Activated CD4-positive, alpha-beta T cell treated with anti-CD3 and anti-CD28 coated beads, Interleukin-2, Interleukin-6, amounts not matched to agents 100 ng/mL and 50 ng/mL, durations not matched to agents 16 hours and 8 hours (primary cell): ENCODE measurements at regions not wholly inside any gene's neighbourhood (a gene's known extent, or its start where the extent isn't known, plus 50 kb on each side); places are given as distances from the start of the nearest gene placed in this dataset.
"Not testable (repeated sequence)": the region's sequence is repeated elsewhere in the genome, so short reads cannot be mapped to it uniquely, and the experiment has no call there.

Experiments
- DNase-seq: peaks from one replicate; pipeline ENCODE4 v3.0.0-alpha.2; 2020

- no peak for DNase-seq
These were observed 279.5 kb downstream of the RND3 start for GRCh38 chr2:150207979-150208378.

DNA sequence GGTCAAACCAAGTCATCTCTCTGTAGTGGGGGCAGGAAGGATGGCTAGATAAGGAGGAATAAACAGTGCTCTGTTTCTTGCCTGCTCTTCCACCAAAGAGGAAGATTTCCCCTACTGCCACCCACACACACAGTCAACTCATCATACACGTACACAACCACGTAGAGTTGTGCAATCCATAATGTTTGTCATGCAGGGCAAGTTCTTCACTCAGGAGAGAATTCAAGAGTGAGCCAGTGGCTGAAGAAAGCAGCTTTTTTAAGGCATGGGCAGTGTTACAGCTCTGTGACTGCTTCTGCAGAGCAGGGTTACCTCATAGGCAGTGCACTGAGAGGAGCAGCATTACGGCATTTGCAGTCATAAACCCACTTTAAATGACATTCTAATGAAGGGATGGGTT, 283.0 kb downstream of the RND3 start:
- DNase-seq: no peak

DNA sequence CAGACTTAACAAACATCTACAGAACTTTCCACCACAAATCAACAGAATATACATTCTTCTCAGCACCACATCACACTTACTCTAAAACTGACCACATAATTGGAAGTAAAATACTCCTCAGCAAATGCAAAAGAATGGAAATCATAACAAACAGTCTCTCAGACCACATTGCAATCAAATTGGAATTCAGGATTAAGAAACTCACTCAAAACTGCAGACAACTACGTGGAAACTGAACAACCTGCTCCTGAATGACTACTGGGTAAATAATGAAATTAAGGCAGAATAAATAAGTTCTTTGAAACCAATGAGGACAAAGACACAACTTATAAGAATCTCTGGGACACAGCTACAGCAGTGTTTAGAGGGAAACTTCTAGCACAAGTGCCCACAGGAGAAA, 292.7 kb downstream of the RND3 start:
- not testable (repeated sequence) for DNase-seq

DNA sequence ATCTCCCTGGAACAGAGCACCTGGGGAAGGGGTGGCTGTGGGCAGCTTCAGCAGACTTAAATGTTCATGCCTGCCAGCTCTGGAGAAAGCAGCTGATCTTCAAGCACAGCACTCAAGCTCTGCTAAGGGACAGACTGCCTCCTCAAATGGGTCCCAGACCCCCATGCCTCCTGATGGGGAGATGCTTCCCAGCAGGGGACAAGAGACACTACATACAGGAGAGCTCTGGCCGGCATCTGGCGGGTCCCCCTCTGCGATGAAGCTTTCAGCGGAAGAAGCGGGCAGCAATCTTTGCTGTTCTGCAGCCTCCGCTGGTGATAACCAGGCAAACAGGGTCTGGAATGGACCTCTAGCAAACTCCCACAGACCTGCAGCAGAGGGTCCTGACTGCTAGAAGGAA, 294.8 kb downstream of the RND3 start:
- no peak for DNase-seq

DNA sequence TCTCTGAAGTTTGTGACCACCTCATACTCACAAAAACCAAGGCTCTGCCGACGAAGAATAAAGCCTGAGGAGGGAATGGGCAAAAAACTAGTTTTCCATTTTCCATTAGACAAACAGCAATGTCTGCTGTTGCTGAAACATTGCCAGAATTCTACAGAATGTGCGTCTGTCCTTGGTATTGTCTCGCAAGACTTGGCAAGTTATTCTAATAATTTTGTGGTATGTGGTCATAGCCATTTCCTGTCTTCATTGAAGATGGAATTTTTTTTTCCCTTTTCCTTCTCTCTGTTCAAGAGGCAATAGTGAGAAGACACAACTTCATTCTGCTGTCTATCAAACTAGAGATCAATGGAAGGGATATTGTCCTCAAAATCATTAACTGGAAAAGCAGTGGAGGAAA, 296.1 kb downstream of the RND3 start:
- DNase-seq: no peak

DNA sequence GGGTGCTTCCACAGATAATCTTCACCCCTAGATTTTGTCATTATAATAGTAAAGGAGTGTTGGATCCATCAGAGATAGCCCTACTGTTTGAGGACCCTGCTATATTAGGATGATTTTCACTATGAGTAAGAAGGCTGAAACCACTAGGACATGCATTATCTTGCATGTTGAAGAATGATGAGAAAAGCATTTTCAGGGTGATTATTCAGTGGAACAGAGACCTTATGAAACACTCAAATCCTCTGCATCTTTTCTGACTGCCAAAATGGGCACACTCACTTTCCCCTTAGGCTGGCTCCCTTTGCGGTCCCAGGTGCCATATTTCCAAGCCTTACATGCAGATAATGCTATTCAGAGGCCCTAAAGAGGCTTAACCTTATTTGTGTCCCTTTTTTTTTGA, 296.9 kb downstream of the RND3 start:
- no peak for DNase-seq

GRCh38 chr2:150188800-150189199, 298.7 kb downstream of the RND3 start:
- DNase-seq: no peak

DNA sequence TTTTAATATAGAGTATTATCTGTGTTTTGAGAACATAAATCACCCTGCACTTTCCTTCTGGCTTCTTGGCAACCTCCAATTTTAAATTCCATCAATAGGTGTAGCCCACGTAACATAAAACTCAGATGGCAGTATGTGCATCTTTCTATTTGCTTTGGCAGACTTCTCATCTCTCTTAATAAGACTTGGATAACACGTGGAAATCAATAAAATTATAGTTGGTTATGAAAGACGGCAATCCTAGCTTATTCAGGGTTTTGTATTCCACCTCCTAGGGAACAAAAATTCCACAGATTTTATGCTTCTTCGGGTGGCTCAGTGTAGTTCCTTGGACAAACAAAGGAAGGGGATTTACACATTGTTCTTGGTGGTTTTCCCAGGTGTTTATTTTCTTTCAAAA, 299.3 kb downstream of the RND3 start:
- DNase-seq: no peak

DNA sequence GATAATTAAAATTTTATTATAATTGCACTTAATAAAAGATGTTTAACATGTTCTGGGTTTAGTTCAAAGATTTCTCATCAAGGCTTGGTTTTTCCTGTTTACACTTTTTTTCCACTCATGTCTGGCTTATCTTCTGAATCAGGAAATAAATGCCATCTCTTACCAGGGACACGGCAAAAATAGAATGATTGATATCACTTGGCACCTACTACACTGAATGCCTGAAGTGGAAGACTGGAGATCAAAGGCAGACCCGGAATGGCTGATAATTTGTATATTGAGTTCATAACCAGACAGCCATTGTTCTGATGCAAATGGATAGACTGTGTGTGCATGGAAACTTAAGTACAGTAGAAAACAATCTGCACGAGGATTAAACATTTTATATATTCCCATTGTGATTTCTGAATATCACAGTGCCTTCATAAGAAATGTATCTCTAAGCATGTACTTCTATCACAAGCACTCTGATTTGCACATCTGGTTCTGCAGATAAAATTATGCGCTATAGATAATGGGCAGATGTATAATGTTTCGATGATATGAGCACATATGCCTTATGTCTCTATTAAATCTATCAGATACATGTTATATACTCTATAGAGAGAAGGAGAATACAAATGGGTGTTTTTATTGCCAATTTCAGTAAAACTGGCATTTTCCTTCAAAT, 304.8 kb downstream of the RND3 start:
- DNase-seq: no peak

DNA sequence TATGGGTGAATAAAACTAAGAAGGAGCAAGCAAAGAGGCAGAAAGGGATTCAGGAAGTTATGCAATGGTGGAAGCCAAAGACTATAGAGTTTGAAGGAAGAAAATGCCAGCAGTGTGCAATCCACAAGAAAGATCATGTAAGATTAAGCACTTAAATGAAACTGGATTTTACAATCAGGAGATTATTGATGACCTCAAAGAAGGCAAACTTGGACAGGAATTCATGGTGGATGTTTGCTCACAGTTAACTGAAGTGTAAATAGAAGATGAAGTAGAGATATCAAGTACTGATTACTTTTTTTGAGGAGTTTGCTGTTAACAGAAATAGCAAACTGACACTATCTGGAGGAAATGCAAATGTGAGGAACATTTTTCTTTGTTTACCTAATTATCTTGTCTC, 308.9 kb downstream of the RND3 start:
- no peak for DNase-seq

- DNase-seq: no peak
These were observed 312.5 kb downstream of the RND3 start for GRCh38 chr2:150174971-150175421.

- DNase-seq: no peak
These were observed 313.2 kb downstream of the RND3 start for GRCh38 chr2:150174056-150174805.

DNA sequence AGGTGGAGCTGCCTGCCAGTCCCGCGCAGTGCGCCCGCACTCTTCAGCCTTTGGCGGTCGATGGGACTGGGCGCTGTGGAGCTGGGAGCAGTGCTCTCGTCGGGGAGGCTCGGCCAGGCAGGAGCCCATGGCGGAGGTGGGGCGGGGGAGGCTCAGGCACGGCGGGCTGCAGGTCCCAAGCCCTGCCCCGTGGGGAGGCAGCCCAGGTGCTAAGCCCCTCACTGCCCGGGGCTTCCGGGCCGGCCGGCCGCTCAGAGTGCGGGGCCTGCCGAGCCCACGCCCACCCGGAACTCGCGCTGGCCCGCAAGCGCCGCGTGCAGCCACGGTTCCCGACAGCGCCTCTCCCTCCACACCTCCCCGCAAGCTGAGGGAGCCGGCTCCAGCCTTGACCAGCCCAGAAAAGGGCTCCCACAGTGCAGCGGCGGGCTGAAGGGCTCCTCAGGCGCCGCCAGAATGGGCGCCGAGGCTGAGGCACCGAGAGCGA, 316.4 kb downstream of the RND3 start:
- no peak for DNase-seq

DNA sequence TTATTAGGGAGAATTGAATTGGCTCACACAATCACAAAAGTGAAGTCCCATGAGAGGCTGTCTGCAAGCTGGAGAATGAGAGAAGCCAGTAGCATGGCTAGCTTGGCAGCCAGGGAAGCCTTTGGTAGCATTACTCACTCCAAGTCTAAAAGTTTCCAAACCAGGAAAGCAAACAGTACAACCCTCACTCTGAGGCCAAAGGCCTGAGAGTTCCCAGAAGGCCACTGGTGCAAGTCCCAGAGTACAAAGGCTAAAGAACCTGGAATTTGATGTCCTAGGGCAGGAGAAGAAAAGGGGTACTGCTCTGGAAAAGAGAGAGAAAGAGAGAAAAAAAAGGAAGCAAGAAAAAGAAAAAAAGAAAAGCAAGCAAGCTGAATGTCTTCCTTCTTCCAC, 318.2 kb downstream of the RND3 start:
- no peak for DNase-seq

- DNase-seq: no peak
These were observed 318.8 kb downstream of the RND3 start for GRCh38 chr2:150168595-150169236.

DNA sequence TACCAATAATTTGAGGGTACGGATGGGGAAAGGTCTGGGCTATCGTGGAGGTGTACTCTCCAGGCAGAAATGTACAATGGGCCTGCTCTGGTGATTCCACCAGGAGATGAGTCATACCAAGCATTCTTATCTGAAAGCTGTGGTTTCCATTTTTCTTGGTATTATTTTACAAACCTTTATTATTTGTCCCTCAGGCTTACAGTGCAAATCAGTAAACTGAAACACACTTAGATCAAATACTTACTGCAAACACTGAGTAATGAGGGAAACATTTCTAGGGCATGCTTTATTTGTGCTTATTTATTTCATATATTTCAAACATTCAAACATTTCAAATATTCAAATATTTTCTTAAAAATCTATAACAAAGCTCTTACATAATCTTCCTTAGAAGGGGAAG, 319.8 kb downstream of the RND3 start:
- peak; percentile 39 for DNase-seq

- DNase-seq: no peak
These were observed 321.0 kb downstream of the RND3 start for GRCh38 chr2:150166313-150167051.

DNA sequence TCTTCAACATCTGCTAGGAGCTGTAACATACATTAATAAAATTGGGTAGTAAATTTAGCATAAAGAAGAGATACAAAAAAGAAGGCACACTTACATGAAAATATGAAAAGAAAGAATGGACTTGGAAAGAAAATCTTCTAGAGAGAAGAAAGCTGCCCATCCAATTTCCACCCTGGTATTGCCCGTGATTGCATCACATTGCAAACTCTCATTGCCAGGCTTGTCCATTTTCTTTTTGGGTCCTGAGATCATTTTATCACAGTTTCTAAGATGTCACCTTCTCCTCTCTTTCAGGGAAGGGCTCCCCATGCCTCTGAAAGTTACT, 321.5 kb downstream of the RND3 start:
- DNase-seq: no peak

- DNase-seq: no peak
These were observed 322.0 kb downstream of the RND3 start for GRCh38 chr2:150165442-150165841.

DNA sequence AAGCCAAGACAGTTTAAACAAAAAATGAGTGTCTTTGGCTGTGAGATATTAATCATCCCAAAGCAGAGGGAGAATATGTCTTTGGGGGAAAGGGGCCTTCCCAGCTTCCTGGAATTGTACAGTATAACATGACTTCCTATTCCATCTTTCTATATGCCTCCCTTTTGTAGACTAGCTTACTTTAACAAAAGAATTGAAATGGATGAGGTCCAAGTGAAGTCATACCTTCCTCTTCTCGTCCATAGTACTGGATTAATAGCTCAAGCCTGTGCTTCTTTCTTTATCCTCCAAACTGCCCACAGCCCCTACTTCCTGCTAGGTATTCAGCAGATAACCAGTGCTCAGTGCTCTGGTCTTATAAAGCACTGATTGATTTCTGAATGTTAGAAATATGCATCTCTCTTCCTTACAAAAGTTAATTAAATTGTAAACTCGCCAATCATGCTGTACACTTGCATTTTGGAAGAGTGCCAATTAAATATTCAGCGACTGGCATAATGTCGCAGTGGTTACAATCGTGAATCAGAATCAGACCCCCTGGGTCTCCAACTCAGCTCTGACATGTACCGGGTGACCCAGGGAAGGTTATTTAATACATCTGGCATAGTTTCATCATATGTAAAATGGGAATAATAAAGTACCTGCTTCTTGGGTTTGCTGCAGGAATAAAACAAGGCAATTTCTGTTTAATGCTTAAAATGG, 325.1 kb downstream of the RND3 start:
- DNase-seq: no peak

GRCh38 chr2:150160058-150160457, 327.4 kb downstream of the RND3 start:
- DNase-seq: no peak

DNA sequence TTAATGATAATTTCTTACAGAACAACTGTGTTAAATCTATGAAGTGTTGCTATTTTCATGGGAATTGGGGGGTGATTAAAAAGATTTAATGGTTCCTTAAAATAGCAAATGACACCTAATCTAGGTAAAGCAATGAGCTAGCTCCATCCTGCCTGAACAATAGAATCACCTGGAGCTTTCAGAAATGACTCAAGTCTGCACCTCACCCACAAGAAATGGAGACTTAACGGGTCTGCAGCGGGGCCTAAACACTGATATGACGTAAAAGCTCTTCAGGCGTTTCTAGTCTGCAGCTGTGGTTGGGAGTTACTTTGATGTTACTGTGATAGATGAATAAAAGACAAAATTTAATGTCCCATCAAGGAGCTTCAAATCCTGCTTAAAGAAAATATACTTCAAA, 328.2 kb downstream of the RND3 start:
- no peak for DNase-seq

- no peak for DNase-seq
These were observed 330.6 kb downstream of the RND3 start for GRCh38 chr2:150156876-150157275.
